GM12878 (cell line): ENCODE measurements at regions not wholly inside any gene's neighbourhood (a gene's known extent, or its start where the extent isn't known, plus 50 kb on each side); places are given as distances from the start of the nearest gene placed in this dataset.

Source experiments
- ATAC-seq: fragments of 200-7000 bp; cut with Tn5 transposase; 3 replicates; pipeline ENCODE4 v1.9.1; 2020; ENCODE audit warnings: mild to moderate bottlenecking, moderate library complexity
- BruUV-seq: library from RNA; stranded (reverse); fragments of 400-500 nt; replicated peaks from 2 replicates; lab custom pipeline; 2021; lab: Mats Ljungman, UMichigan
- CTCF ChIA-PET: fragments of 300-600 bp; sonication (Branson Sonifier 250); formaldehyde crosslinking; extraction: SDS; loops from one replicate; lab custom pipeline; 2021; ENCODE audit warnings: inconsistent platforms; lab: Yijun Ruan, JAX
- POLR2A ChIA-PET: fragments of 350-600 bp; formaldehyde crosslinking; extraction: SDS; loops from one replicate; lab custom pipeline; 2021; ENCODE audit warnings: inconsistent platforms; lab: Charles Lee
- RAD21 ChIA-PET: fragments of 300-600 bp; sonication (Branson Sonifier 250); formaldehyde crosslinking; loops from one replicate; lab custom pipeline; 2023; ENCODE audit warnings: antibody characterized with exemption; ENCODE audit not compliant: unreplicated experiment; lab: Charles Lee
- SMC1A ChIA-PET: fragments of 300-600 bp; sonication (Branson Sonifier 250); formaldehyde crosslinking; loops from one replicate; lab custom pipeline; 2023; ENCODE audit not compliant: unreplicated experiment, uncharacterized antibody; lab: Charles Lee
- DNase-seq: peaks from one replicate; pipeline ENCODE4 v3.0.0-alpha.2; 2011; ENCODE audit warnings: low read depth, low spot score
- FAIRE-seq: peaks from 3 replicates; lab custom pipeline; 2011; peaks lifted over from hg19 to GRCh38; lab: Jason Lieb, UNC
- H2AFZ ChIP-seq: 2 replicates; pipeline ENCODE4 v1.6.0; 2011; ENCODE audit warnings: low read depth, low read length, control low read depth; ENCODE audit not compliant: control insufficient read depth
- H3K27ac ChIP-seq: 2 replicates; pipeline ENCODE4 v1.5.1; 2011; ENCODE audit warnings: control low read depth; ENCODE audit not compliant: control insufficient read depth, insufficient read depth
- H3K27me3 ChIP-seq, 2 experiments: replicated peaks in 1 of 2; 2 replicates each; pipeline versions ENCODE4 v1.6.0 to v1.6.1; 2011; ENCODE audit warnings: low read length in 1 of 2; ENCODE audit not compliant: control insufficient read depth in 2 of 2, insufficient read depth in 2 of 2
- H3K36me3 ChIP-seq, 2 experiments: 2 replicates each; pipeline ENCODE4 v1.5.1; 2011; ENCODE audit warnings: low read length in 1 of 2; ENCODE audit not compliant: control insufficient read depth in 2 of 2, insufficient read depth in 2 of 2
- H3K4me1 ChIP-seq: 2 replicates; pipeline ENCODE4 v1.6.1; 2011; ENCODE audit warnings: mild to moderate bottlenecking, low read length, moderate library complexity, mixed read lengths; ENCODE audit not compliant: control insufficient read depth, insufficient read depth
- H3K4me2 ChIP-seq: 2 replicates; pipeline ENCODE4 v1.6.0; 2011; ENCODE audit warnings: control low read depth; ENCODE audit not compliant: control insufficient read depth, insufficient read depth
- H3K4me3 ChIP-seq: fragments of 200-600 bp; sonication (generic); 2 replicates; pipeline ENCODE4 v1.5.1; 2016
- H3K79me2 ChIP-seq: 2 replicates; pipeline ENCODE4 v1.6.0; 2011; ENCODE audit warnings: low read length; ENCODE audit not compliant: control insufficient read depth, insufficient read depth
- H3K9ac ChIP-seq: 2 replicates; pipeline ENCODE4 v1.8.0; 2011; ENCODE audit warnings: low read length, control low read depth, mixed read lengths; ENCODE audit not compliant: control insufficient read depth, insufficient read depth
- H3K9me3 ChIP-seq: replicated peaks from 3 replicates; pipeline ENCODE4 v1.5.1; 2011; ENCODE audit warnings: mild to moderate bottlenecking, low read length; ENCODE audit not compliant: control insufficient read depth, insufficient read depth
- H4K20me1 ChIP-seq: 2 replicates; pipeline ENCODE4 v1.6.0; 2011; ENCODE audit not compliant: control insufficient read depth, insufficient read depth
- CBFB ChIP-seq: IDR thresholded peaks from 2 replicates; pipeline ENCODE4 v1.6.1; 2016; ENCODE audit warnings: antibody characterized with exemption, low read depth
- CBX5 ChIP-seq: sonication (generic); IDR thresholded peaks from 2 replicates; pipeline ENCODE4 v1.6.1; 2016; ENCODE audit warnings: low read depth, moderate library complexity, mild to moderate bottlenecking, inconsistent platforms
- NBN ChIP-seq: fragments of 450-650 bp; IDR thresholded peaks from 2 replicates; pipeline ENCODE4 v1.6.1; 2016
- RFX5 ChIP-seq: IDR thresholded peaks from 2 replicates; pipeline ENCODE4 v1.6.1; 2011; ENCODE audit warnings: low read depth, low read length, improper control_type of control experiment
- RUNX3 ChIP-seq: IDR thresholded peaks from 2 replicates; pipeline ENCODE4 v1.6.1; 2012; ENCODE audit warnings: low read length, inconsistent platforms
- SUPT20H ChIP-seq: IDR thresholded peaks from 2 replicates; pipeline ENCODE4 v1.6.1; 2011; ENCODE audit warnings: low read depth, mild to moderate bottlenecking, low read length, moderate library complexity, borderline replicate concordance; ENCODE audit not compliant: control insufficient read depth
- TARDBP ChIP-seq: IDR thresholded peaks from 2 replicates; pipeline ENCODE4 v1.6.1; 2016; ENCODE audit warnings: borderline replicate concordance
- ZNF207 ChIP-seq: fragments of 450-650 bp; IDR thresholded peaks from 2 replicates; pipeline ENCODE4 v1.6.1; 2014; ENCODE audit warnings: antibody characterized with exemption, mild to moderate bottlenecking, borderline replicate concordance
- ZNF592 ChIP-seq: fragments of 450-650 bp; IDR thresholded peaks from 2 replicates; pipeline ENCODE4 v1.6.1; 2017; ENCODE audit warnings: mild to moderate bottlenecking, moderate library complexity
- WGBS: methylation state at CpG from one replicate; pipeline ENCODE4 v1.1.6; 2016; ENCODE audit warnings: low lambda C conversion rate; ENCODE audit not compliant: insufficient replicate concordance, insufficient coverage; ENCODE audit errors: missing lambda C conversion rate; 5-methylcytosine and 5-hydroxymethylcytosine counted together
- in situ Hi-C: fragments of 300-500 bp; cut with MboI; formaldehyde crosslinking; loops from 9 replicates; pipeline ENCODE4 v1.14.3; 2018; ENCODE audit warnings: mixed read lengths
- intact Hi-C: fragments of 100-400 bp; cut with micrococcal nuclease; formaldehyde crosslinking; loops from one replicate; pipeline ENCODE4 v1.14.2; 2022; ENCODE audit not compliant: unreplicated experiment

GRCh38 chr20:60785785-60786184 is 466.3 kb upstream of the CDH4 start:
- Histone ChIP-seq H4K20me1 (no peaks in the 10 kb centered on the region), H3K4me3 (no peak overlapping the region), H3K9me3 (no peaks in the 10 kb centered on the region; the same call in 2 of the 3 replicates), H3K4me2 (no peak overlapping the region), H3K36me3 (no peaks in the 10 kb centered on the region), H3K9ac (no peak overlapping the region), H2AFZ (no peak overlapping the region), H3K27me3 (no peaks in the 10 kb centered on the region), H3K27ac (no peak overlapping the region)
- BruUV-seq = no TSS peak
- ATAC-seq (no peak), FAIRE-seq (no peak), DNase-seq (no peak)
- CTCF ChIA-PET = no interaction called here
- SMC1A ChIA-PET = no interaction called here
- RAD21 ChIA-PET = no interaction called here
- intact Hi-C loops = no loop called here
- POLR2A ChIA-PET = no interaction called here
- WGBS = 23% methylated on average over 7 of the region's 7 CpGs
- no peak for TF ChIP-seq NBN
- no peak for TF ChIP-seq TARDBP
- no peak for TF ChIP-seq CBX5
- no peak for TF ChIP-seq CBFB
- TF ChIP-seq SUPT20H = no peak
- no peak for TF ChIP-seq RFX5
- no peak for TF ChIP-seq ZNF207
- no peak for TF ChIP-seq ZNF592
- TF ChIP-seq RUNX3 = no peak
- TF ChIP-seq, all 136 proteins: peak for 0
- Histone ChIP-seq H3K79me2 (no peaks in the 10 kb centered on the region), H3K4me1 (no peaks in the 10 kb centered on the region)
- in situ Hi-C loops = no loop called here
